ENCODE measurements at regions not wholly inside any gene's neighbourhood (a gene's known extent, or its start where the extent isn't known, plus 50 kb on each side); places are given as distances from the start of the nearest gene placed in this dataset.

- TF ChIP-seq CTCF (IDR thresholded peaks at IDR 0.05) (no peak), POLR2A (IDR thresholded peaks at IDR 0.05) (no peak), POLR2AphosphoS5 (IDR thresholded peaks at IDR 0.05) (no peak), EP300 (IDR thresholded peaks at IDR 0.05) (no peak)
Observed at GRCh38 chr20:24417485-24417884, 51.9 kb upstream of the SYNDIG1 start.

Data from upper lobe of left lung (tissue), 4 donors.